ENCODE measurements at regions not wholly inside any gene's neighbourhood (a gene's known extent, or its start where the extent isn't known, plus 50 kb on each side); places are given as distances from the start of the nearest gene placed in this dataset.
"Not testable (repeated sequence)": the region's sequence is repeated elsewhere in the genome, so short reads cannot be mapped to it uniquely, and the experiment has no call there.

GRCh38 chr16:29145086-29145485, 160.2 kb downstream of the LAT start:
- not testable (repeated sequence) for H3K27me3 ChIP-seq (replicated peaks; ENCODE audit: control insufficient read depth, insufficient read depth, low read length, poor library complexity, severe bottlenecking); DNase-seq; H3K4me3 ChIP-seq (ENCODE audit: insufficient read depth, low read depth, low read length, poor library complexity, severe bottlenecking); H3K27ac ChIP-seq (ENCODE audit: insufficient read depth, low read length, poor library complexity, severe bottlenecking); H3K9me3 ChIP-seq (ENCODE audit: control insufficient read depth, low read length); H3K36me3 ChIP-seq (ENCODE audit: control insufficient read depth, insufficient read depth, low read length)
- peaks cover 15% of the 10 kb centered on the region for H3K4me1 ChIP-seq (ENCODE audit: control insufficient read depth, insufficient read depth, low read length, poor library complexity, severe bottlenecking)

DNA sequence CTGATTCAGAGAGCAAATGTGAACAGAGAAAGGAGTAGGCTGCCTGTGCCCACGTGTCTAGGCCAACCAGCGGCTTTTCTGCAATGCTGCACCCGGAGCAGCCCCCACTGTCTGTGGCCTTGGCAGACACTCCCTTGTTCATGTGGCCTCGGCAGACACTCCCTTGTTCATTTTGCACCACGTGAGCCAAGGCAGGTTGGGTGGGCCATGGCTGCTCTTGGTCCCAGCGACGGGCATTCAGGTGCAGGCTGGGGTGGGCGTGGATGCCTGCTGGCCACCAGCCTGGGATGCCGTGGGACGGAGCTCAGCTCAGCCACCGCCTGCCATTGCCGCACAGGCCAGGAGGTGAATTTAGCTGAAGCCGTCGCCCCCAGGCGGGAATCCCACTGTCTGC, 159.8 kb downstream of the LAT start:
- not testable (repeated sequence) for H3K27ac ChIP-seq (ENCODE audit: insufficient read depth, low read length, poor library complexity, severe bottlenecking); DNase-seq; H3K4me3 ChIP-seq (ENCODE audit: insufficient read depth, low read depth, low read length, poor library complexity, severe bottlenecking); H3K9me3 ChIP-seq (ENCODE audit: control insufficient read depth, low read length); H3K27me3 ChIP-seq (replicated peaks; ENCODE audit: control insufficient read depth, insufficient read depth, low read length, poor library complexity, severe bottlenecking); H3K36me3 ChIP-seq (ENCODE audit: control insufficient read depth, insufficient read depth, low read length)
- peaks cover 15% of the 10 kb centered on the region for H3K4me1 ChIP-seq (ENCODE audit: control insufficient read depth, insufficient read depth, low read length, poor library complexity, severe bottlenecking)

GRCh38 chr16:29143739-29144668, 159.2 kb downstream of the LAT start:
- H3K27ac ChIP-seq (ENCODE audit: insufficient read depth, low read length, poor library complexity, severe bottlenecking); H3K36me3 ChIP-seq (ENCODE audit: control insufficient read depth, insufficient read depth, low read length); H3K4me3 ChIP-seq (ENCODE audit: insufficient read depth, low read depth, low read length, poor library complexity, severe bottlenecking); DNase-seq; H3K9me3 ChIP-seq (ENCODE audit: control insufficient read depth, low read length); H3K27me3 ChIP-seq (replicated peaks; ENCODE audit: control insufficient read depth, insufficient read depth, low read length, poor library complexity, severe bottlenecking): not testable (repeated sequence)
- peaks cover 14% of the 10 kb centered on the region for H3K4me1 ChIP-seq (ENCODE audit: control insufficient read depth, insufficient read depth, low read length, poor library complexity, severe bottlenecking)

- not testable (repeated sequence) for H3K4me1 ChIP-seq (ENCODE audit: control insufficient read depth, insufficient read depth, low read length, poor library complexity, severe bottlenecking); DNase-seq; H3K4me3 ChIP-seq (ENCODE audit: insufficient read depth, low read depth, low read length, poor library complexity, severe bottlenecking); H3K9me3 ChIP-seq (ENCODE audit: control insufficient read depth, low read length); H3K36me3 ChIP-seq (ENCODE audit: control insufficient read depth, insufficient read depth, low read length); H3K27me3 ChIP-seq (replicated peaks; ENCODE audit: control insufficient read depth, insufficient read depth, low read length, poor library complexity, severe bottlenecking); H3K27ac ChIP-seq (ENCODE audit: insufficient read depth, low read length, poor library complexity, severe bottlenecking)
These were observed 157.7 kb downstream of the LAT start for GRCh38 chr16:29142506-29142905.

DNA sequence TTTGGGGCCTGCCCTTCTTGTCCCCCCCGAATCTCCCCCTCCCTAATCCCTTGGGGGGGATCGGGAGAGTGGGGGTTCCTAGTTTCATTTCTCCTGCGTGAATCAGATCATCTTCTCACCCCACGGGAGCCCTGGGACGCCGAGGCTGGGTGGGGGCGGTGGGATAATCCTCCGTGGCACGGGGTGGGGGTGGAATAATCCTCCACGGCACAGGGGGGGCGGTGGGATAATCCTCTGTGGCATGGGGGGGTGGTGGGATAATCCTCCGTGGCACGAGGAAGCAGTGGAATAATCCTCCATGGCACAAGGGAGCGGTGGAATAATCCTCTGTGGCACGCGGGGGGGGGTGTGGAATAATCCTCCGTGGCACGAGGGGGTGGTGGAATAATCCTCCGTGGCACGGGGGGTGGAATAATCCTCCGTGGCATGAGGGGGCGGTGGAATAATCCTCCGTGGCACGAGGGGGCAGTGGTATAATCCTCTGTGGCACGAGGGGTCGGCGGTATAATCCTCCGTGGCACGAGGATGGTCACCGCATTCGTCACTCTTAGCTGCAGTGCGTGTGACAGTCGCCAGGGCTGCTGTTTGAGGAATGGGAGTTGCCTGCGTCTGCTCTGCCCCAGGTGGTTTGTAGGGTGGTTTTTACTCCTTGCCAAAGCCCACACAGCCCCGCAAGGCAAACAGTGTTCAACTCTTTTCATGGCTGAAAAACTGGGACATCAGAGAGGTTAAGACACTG, 156.9 kb downstream of the LAT start:
- Histone ChIP-seq H3K27me3 (replicated peaks; ENCODE audit: control insufficient read depth, insufficient read depth, low read length, poor library complexity, severe bottlenecking) (no peaks in the 10 kb centered on the region), H3K4me1 (ENCODE audit: control insufficient read depth, insufficient read depth, low read length, poor library complexity, severe bottlenecking) (no peaks in the 10 kb centered on the region), H3K9me3 (ENCODE audit: control insufficient read depth, low read length) (no peaks in the 10 kb centered on the region), H3K36me3 (ENCODE audit: control insufficient read depth, insufficient read depth, low read length) (no peaks in the 10 kb centered on the region), H3K27ac (ENCODE audit: insufficient read depth, low read length, poor library complexity, severe bottlenecking) (no peak overlapping the region), H3K4me3 (ENCODE audit: insufficient read depth, low read depth, low read length, poor library complexity, severe bottlenecking) (no peak overlapping the region)
- no peak for DNase-seq

GRCh38 chr16:29141121-29141520, 156.3 kb downstream of the LAT start:
- H3K36me3 ChIP-seq (ENCODE audit: control insufficient read depth, insufficient read depth, low read length); H3K4me1 ChIP-seq (ENCODE audit: control insufficient read depth, insufficient read depth, low read length, poor library complexity, severe bottlenecking); DNase-seq; H3K4me3 ChIP-seq (ENCODE audit: insufficient read depth, low read depth, low read length, poor library complexity, severe bottlenecking); H3K27ac ChIP-seq (ENCODE audit: insufficient read depth, low read length, poor library complexity, severe bottlenecking); H3K27me3 ChIP-seq (replicated peaks; ENCODE audit: control insufficient read depth, insufficient read depth, low read length, poor library complexity, severe bottlenecking); H3K9me3 ChIP-seq (ENCODE audit: control insufficient read depth, low read length): not testable (repeated sequence)

DNA sequence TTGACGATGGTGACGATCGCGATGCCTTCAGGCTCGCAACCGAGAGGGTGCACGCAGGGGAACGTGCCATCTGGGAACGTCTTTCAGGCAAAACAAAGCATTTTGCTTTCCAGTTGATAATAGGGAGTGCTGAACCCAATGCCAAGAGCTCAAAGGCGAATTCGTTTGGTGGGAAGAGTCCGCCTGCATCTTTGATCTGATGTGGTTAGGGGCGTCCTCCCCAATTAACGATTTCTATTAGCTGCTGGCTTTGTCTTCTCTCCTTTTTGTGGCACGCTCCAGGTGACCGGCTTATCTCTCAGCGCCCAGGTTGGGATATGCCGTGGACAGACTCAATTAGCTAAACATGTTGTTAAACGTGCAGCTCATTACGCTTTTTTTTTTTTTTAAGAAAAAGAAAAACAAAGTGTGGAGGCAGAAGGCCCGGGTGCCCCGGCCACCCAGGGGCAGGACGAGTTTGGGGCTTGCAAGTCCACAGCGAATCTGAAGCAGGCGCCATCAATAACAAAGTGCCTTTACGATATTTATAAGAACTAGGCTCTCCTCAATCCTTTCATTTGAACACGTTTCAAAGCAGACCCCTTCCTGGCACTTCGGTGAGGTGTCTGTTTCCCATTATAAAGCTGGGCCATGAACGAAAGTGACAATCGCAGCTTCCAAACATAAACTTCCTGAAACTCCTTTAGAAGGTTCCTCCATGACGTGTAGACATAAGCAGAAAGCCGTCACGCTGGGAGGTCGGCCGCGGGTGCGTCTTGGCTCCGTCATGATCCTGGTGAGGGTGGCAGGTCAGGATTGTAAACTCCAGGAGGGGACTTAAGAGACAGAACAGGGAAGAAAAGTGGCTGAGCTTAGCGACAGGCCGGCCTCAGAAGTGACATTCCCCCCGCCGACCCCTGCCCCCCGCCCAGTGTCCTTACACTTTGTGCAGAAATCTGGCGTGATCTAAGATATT, 155.3 kb downstream of the LAT start:
- not testable (repeated sequence) for H3K27ac ChIP-seq (ENCODE audit: insufficient read depth, low read length, poor library complexity, severe bottlenecking); H3K36me3 ChIP-seq (ENCODE audit: control insufficient read depth, insufficient read depth, low read length); H3K4me3 ChIP-seq (ENCODE audit: insufficient read depth, low read depth, low read length, poor library complexity, severe bottlenecking); H3K27me3 ChIP-seq (replicated peaks; ENCODE audit: control insufficient read depth, insufficient read depth, low read length, poor library complexity, severe bottlenecking); DNase-seq; H3K4me1 ChIP-seq (ENCODE audit: control insufficient read depth, insufficient read depth, low read length, poor library complexity, severe bottlenecking); H3K9me3 ChIP-seq (ENCODE audit: control insufficient read depth, low read length)

GRCh38 chr16:29139261-29139802, 154.5 kb downstream of the LAT start:
- Histone ChIP-seq H3K4me1 (ENCODE audit: control insufficient read depth, insufficient read depth, low read length, poor library complexity, severe bottlenecking) (no peaks in the 10 kb centered on the region), H3K27ac (ENCODE audit: insufficient read depth, low read length, poor library complexity, severe bottlenecking) (no peak overlapping the region), H3K9me3 (ENCODE audit: control insufficient read depth, low read length) (no peaks in the 10 kb centered on the region), H3K4me3 (ENCODE audit: insufficient read depth, low read depth, low read length, poor library complexity, severe bottlenecking) (no peak overlapping the region), H3K36me3 (ENCODE audit: control insufficient read depth, insufficient read depth, low read length) (no peaks in the 10 kb centered on the region), H3K27me3 (replicated peaks; ENCODE audit: control insufficient read depth, insufficient read depth, low read length, poor library complexity, severe bottlenecking) (no peaks in the 10 kb centered on the region)
- DNase-seq = no peak

DNA sequence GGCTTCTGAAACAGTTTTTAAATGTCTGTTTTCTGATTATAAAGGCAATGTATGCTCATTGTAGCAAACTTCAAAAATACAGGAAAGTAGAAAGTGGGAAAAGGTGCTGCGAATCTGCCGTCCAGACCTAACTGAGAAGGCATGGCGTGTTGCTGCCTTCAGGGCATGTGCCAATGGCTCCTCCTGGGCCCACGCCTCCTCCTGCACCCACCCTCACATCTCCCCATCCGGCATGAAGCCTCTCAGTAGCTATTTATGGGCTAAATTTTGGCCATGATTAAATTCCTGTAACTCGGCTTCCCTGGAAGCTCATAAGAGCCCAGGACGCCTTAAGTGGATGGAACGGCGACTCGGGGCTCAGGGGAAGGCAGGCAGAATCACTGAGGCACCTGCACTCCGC, 153.8 kb downstream of the LAT start:
- DNase-seq; H3K27me3 ChIP-seq (replicated peaks; ENCODE audit: control insufficient read depth, insufficient read depth, low read length, poor library complexity, severe bottlenecking); H3K9me3 ChIP-seq (ENCODE audit: control insufficient read depth, low read length); H3K4me3 ChIP-seq (ENCODE audit: insufficient read depth, low read depth, low read length, poor library complexity, severe bottlenecking); H3K36me3 ChIP-seq (ENCODE audit: control insufficient read depth, insufficient read depth, low read length); H3K4me1 ChIP-seq (ENCODE audit: control insufficient read depth, insufficient read depth, low read length, poor library complexity, severe bottlenecking); H3K27ac ChIP-seq (ENCODE audit: insufficient read depth, low read length, poor library complexity, severe bottlenecking): not testable (repeated sequence)
